Upper lobe of left lung (tissue), 6 donors: ENCODE measurements at regions not wholly inside any gene's neighbourhood (a gene's known extent, or its start where the extent isn't known, plus 50 kb on each side); places are given as distances from the start of the nearest gene placed in this dataset.

Source experiments
- ATAC-seq, 2 donors: fragments of 200-7000 bp; cut with Tn5 transposase; one replicate each; pipeline ENCODE4 v1.9.1; 2022; ENCODE audit warnings: mild to moderate bottlenecking in 2 of 2, moderate library complexity in 2 of 2; ENCODE audit not compliant: low FRiP score in 2 of 2
- DNase-seq, 2 donors: peaks; one replicate each; pipeline ENCODE4 v3.0.0-alpha.2; 2019 to 2020
- H3K27ac ChIP-seq, 4 donors: fragments of 200-600 bp; sonication (generic); one replicate each; pipeline ENCODE4 v1.5.1; 2016 to 2019
- H3K27me3 ChIP-seq, 4 donors: fragments of 200-600 bp; sonication (generic); one replicate each; pipeline ENCODE4 v1.5.1; 2017 to 2019
- H3K36me3 ChIP-seq, 4 donors: fragments of 200-600 bp; sonication (generic); one replicate each; pipeline ENCODE4 v1.5.1; 2016 to 2019
- H3K4me1 ChIP-seq, 4 donors: fragments of 200-600 bp; sonication (generic); one replicate each; pipeline ENCODE4 v1.5.1; 2018 to 2019
- H3K4me3 ChIP-seq, 4 donors: fragments of 200-600 bp; sonication (generic); one replicate each; pipeline ENCODE4 v1.5.1; 2017 to 2019; ENCODE audit warnings: mild to moderate bottlenecking in 2 of 4, moderate library complexity in 1 of 4
- H3K9me3 ChIP-seq, 4 donors: fragments of 200-600 bp; sonication (generic); one replicate each; pipeline ENCODE4 v1.5.1; 2018 to 2019
- CTCF ChIP-seq, 6 experiments: fragments of 450-650 bp in 4 of 6; fragments of 200-600 bp in 2 of 6; sonication (generic) in 2 of 6; IDR thresholded peaks; one replicate each; pipeline ENCODE4 v1.5.1; 2016 to 2019; ENCODE audit warnings: antibody characterized with exemption in 6 of 6
- EP300 ChIP-seq, 4 donors: sonication (generic); formaldehyde crosslinking; IDR thresholded peaks; one replicate each; pipeline ENCODE4 v1.5.1; 2017; ENCODE audit warnings: antibody characterized with exemption in 4 of 4, control low read depth in 2 of 4
- POLR2A ChIP-seq, 4 donors: fragments of 450-650 bp; IDR thresholded peaks; one replicate each; pipeline ENCODE4 v1.5.1; 2016 to 2017; ENCODE audit warnings: antibody characterized with exemption in 4 of 4, mild to moderate bottlenecking in 2 of 4
- POLR2AphosphoS5 ChIP-seq, 2 donors: sonication (generic); formaldehyde crosslinking; IDR thresholded peaks; one replicate each; pipeline ENCODE4 v1.5.1; 2017; ENCODE audit warnings: antibody characterized with exemption in 2 of 2
- WGBS, 2 donors: methylation state at CpG; one replicate each; pipeline ENCODE4 v1.1.5; 2017 to 2018; 5-methylcytosine and 5-hydroxymethylcytosine counted together
- donor health status: DM: no; HTN: no; CAD: no; lungs with moderate emphysema.
- donor health status: DM: no; HTN: yes; CAD: no; lungs with severe emphysema.

DNA sequence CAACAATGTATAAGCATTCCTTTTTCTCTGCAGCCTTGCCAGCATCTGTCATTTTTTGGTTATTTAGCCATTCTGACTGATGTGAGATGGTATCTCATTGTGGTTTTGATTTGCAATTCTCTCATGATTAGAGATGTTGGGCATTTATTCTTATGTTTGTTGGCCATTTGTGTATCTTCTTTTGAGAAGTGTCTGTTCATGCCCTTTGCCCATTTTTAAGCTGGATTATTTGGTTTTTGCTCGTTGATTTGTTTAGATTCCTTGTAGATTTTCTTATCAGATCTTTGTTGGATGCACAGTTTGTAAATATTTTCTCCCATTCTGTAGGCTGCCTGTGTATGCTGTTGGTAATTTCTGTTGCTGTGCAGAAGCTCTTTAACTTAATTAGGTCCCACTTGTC is 259.6 kb upstream of the SESN3 start:
- Histone ChIP-seq H3K27ac (no peak overlapping the region), H3K4me1 (no peaks in the 10 kb centered on the region), H3K36me3 (no peaks in the 10 kb centered on the region), H3K27me3 (no peaks in the 10 kb centered on the region), H3K9me3 (peaks cover 0 to 4% (median 0%) of the 10 kb centered on the region in 4 donors), H3K4me3 (no peak overlapping the region)
- ATAC-seq (no peak), DNase-seq (no peak)
- WGBS, 2 donors: 65 to 79% methylated on average over 1 of the region's 1 CpG
- TF ChIP-seq POLR2AphosphoS5 (IDR thresholded peaks at IDR 0.05) (no peak), CTCF (IDR thresholded peaks at IDR 0.05) (no peak), POLR2A (IDR thresholded peaks at IDR 0.05) (no peak), EP300 (IDR thresholded peaks at IDR 0.05) (no peak)

- no peaks in the 10 kb centered on the region for H3K4me1 ChIP-seq
- ATAC-seq: no peak
- no peaks in the 10 kb centered on the region for H3K9me3 ChIP-seq
- 38 to 49% methylated on average over 5 of the region's 5 CpGs for WGBS, 2 donors
- H3K27ac ChIP-seq: no peak overlapping the region
- H3K36me3 ChIP-seq: no peaks in the 10 kb centered on the region
- no peak overlapping the region for H3K4me3 ChIP-seq
- no peaks in the 10 kb centered on the region for H3K27me3 ChIP-seq
- no peak for DNase-seq
- TF ChIP-seq POLR2AphosphoS5 (IDR thresholded peaks at IDR 0.05) (no peak), EP300 (IDR thresholded peaks at IDR 0.05) (no peak), POLR2A (IDR thresholded peaks at IDR 0.05) (no peak), CTCF (IDR thresholded peaks at IDR 0.05) (no peak)
Observed at GRCh38 chr11:95487938-95488337, 256.9 kb upstream of the SESN3 start.

DNA sequence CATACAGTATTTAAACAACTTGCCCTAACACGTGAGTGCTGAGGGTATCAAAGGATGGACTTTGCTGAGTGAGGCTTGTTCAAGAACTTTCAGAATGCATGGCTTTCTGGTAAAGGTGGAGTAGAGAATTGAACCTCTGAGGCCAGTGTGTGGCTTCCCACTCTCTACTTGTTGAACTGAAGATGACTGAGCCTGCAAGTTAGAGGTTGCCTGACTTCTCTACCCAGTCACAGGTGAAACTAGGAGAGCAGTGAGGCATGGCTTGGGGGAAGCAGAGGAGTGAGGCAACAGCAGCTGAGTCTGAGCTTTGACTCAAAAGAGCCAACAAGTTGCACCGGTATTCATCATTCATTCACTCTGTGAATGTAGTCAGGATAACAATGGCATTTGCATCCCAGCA is 256.4 kb upstream of the SESN3 start:
- H3K9me3 ChIP-seq: no peaks in the 10 kb centered on the region
- H3K27me3 ChIP-seq: no peaks in the 10 kb centered on the region
- H3K27ac ChIP-seq: no peak overlapping the region
- H3K4me3 ChIP-seq: no peak overlapping the region
- no peak for TF ChIP-seq EP300 (IDR thresholded peaks at IDR 0.05)
- no peak for TF ChIP-seq CTCF (IDR thresholded peaks at IDR 0.05)
- no peak for TF ChIP-seq POLR2AphosphoS5 (IDR thresholded peaks at IDR 0.05)
- TF ChIP-seq POLR2A (IDR thresholded peaks at IDR 0.05): no peak
- no peaks in the 10 kb centered on the region for H3K36me3 ChIP-seq
- ATAC-seq: no peak
- H3K4me1 ChIP-seq: no peaks in the 10 kb centered on the region
- no peak for DNase-seq
- WGBS, 2 donors: 61% methylated on average over 2 of the region's 2 CpGs

DNA sequence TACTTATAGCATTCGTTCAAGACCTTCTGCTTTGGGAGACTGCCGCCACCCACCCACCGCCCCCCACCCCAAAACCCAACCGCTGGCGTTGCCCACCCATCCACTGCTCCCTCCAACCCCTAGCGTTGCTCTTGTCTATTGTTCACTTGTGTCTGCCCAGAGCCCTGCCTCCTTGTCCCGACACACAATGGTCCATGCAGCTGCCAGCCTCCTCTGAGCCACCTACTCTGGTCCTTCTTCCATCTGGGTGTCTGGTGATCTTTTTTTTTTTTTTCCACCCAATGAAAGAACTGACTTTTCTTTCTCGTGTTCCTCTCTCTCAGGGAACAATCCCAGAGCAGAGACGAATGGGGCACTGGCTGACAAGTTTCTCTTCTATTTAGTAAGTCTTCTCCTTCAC is 256.0 kb upstream of the SESN3 start:
- WGBS, 2 donors: 90 to 94% methylated on average over 9 of the region's 9 CpGs
- H3K4me1 ChIP-seq: no peaks in the 10 kb centered on the region
- H3K36me3 ChIP-seq: no peaks in the 10 kb centered on the region
- no peaks in the 10 kb centered on the region for H3K9me3 ChIP-seq
- H3K27me3 ChIP-seq: no peaks in the 10 kb centered on the region
- no peak overlapping the region for H3K27ac ChIP-seq
- TF ChIP-seq POLR2A (IDR thresholded peaks at IDR 0.05) (no peak), EP300 (IDR thresholded peaks at IDR 0.05) (no peak), CTCF (IDR thresholded peaks at IDR 0.05) (no peak), POLR2AphosphoS5 (IDR thresholded peaks at IDR 0.05) (no peak)
- ATAC-seq: no peak
- DNase-seq: peak in 1 of 2 donors; percentile 10
- no peak overlapping the region for H3K4me3 ChIP-seq

GRCh38 chr11:95486466-95486865 is 255.5 kb upstream of the SESN3 start:
- TF ChIP-seq EP300 (IDR thresholded peaks at IDR 0.05): no peak
- TF ChIP-seq POLR2A (IDR thresholded peaks at IDR 0.05): no peak
- TF ChIP-seq CTCF (IDR thresholded peaks at IDR 0.05): no peak
- no peaks in the 10 kb centered on the region for H3K4me1 ChIP-seq
- no peak overlapping the region for H3K27ac ChIP-seq
- 66 to 72% methylated on average over 2 of the region's 2 CpGs for WGBS, 2 donors
- no peaks in the 10 kb centered on the region for H3K36me3 ChIP-seq
- no peak for DNase-seq
- no peak overlapping the region for H3K4me3 ChIP-seq
- no peaks in the 10 kb centered on the region for H3K27me3 ChIP-seq
- no peak for ATAC-seq
- no peaks in the 10 kb centered on the region for H3K9me3 ChIP-seq
